ENCODE measurements at regions not wholly inside any gene's neighbourhood (a gene's known extent, or its start where the extent isn't known, plus 50 kb on each side); places are given as distances from the start of the nearest gene placed in this dataset.
A peak's percentile ranks its signal among the peaks of the same experiment; 100 is the strongest.
"Not testable (repeated sequence)": the region's sequence is repeated elsewhere in the genome, so short reads cannot be mapped to it uniquely, and the experiment has no call there.

DNA sequence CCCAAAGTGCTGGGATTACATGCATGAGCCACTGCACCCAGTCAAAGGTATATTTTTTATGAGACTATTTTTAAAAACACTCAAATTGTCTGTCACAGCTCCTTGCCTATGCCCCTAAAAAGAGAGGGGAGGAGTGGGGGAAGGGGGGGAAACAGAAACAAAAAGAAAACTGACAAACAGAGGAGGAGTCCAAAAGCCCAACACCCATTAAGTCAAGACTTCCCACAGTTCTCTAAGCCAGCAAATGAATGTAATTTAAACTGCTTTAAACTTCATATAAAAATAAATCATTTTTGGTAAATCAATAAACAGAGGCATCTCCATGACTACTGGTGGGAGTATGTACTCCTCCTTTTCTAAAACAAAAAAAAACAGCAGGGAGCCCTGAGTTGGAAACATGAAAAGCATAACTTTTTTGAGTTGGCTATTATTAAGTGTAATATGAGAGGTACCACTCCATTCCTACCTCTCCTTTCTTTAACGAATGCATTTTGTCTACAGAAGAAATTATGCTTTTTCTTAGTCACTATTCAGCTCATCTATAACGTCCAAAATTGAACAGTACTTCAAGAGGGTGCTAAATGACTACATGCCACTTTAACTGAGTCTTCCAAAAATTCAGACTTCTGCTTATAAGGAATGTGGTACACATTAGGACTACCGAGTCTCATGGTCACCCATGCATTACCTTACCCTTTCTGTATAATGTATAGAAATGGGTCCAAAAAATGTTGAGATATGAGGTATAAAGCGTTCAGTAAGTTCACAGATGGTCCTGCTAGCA is 119.0 kb upstream of the PRSS16 start:
- H3K27ac ChIP-seq (ENCODE audit: low read length): no peak overlapping the region
- no peaks in the 10 kb centered on the region for H3K4me1 ChIP-seq (ENCODE audit: control insufficient read depth, insufficient read depth, low read length)
- H3K36me3 ChIP-seq (ENCODE audit: control insufficient read depth, insufficient read depth, low read length): no peaks in the 10 kb centered on the region
- no peaks in the 10 kb centered on the region for H3K9me3 ChIP-seq (ENCODE audit: control insufficient read depth, insufficient read depth, low read length)
- H3K27me3 ChIP-seq (ENCODE audit: control insufficient read depth, insufficient read depth, low read length): no peaks in the 10 kb centered on the region
- no peak overlapping the region for H3K4me3 ChIP-seq (ENCODE audit: low read length)
- no peak for DNase-seq (ENCODE audit: low read depth, low spot score)
- no CpG with 5 or more reads among the region's 4 CpGs for WGBS (ENCODE audit: insufficient coverage, insufficient read length)

DNA sequence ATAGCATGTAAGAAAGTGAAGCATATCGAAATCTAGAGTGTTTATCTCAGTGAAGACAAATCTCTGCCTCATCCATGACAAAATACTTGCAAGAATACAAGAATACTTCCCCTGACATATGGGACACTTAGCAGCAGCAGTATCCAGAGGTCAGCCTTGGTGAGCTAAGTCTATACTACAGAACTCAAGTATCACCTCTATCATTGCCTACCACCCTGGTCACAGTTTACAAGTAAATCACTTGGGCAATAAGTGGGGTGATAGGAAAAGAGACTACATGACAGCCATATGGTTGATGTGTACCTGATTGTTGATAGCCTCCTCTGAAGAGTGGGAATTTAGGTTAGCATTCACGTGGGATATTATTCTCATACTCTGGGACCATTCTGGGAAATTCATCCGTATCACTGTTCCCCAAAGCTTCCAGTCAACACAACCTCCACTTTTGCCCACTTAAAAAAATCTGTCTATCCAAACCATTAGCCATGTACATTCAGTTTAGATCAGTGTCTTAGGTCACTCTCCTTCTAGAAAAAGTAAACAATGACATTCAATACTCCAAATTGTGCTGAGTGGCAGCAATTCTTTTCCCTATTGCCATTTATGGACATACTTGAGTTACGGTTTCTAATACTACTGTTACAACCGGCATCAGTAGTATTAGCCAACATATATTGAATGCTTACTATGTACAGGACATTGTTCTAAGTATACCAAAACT is 118.2 kb upstream of the PRSS16 start:
- Histone ChIP-seq H3K27ac (ENCODE audit: low read length) (no peak overlapping the region), H3K27me3 (ENCODE audit: control insufficient read depth, insufficient read depth, low read length) (no peaks in the 10 kb centered on the region), H3K9me3 (ENCODE audit: control insufficient read depth, insufficient read depth, low read length) (no peaks in the 10 kb centered on the region), H3K36me3 (ENCODE audit: control insufficient read depth, insufficient read depth, low read length) (no peaks in the 10 kb centered on the region), H3K4me3 (ENCODE audit: low read length) (no peak overlapping the region), H3K4me1 (ENCODE audit: control insufficient read depth, insufficient read depth, low read length) (no peaks in the 10 kb centered on the region; the same call in 1 of the 2 replicates)
- no peak for DNase-seq (ENCODE audit: low read depth, low spot score)
- WGBS (ENCODE audit: insufficient coverage, insufficient read length): no CpG with 5 or more reads among the region's 5 CpGs

DNA sequence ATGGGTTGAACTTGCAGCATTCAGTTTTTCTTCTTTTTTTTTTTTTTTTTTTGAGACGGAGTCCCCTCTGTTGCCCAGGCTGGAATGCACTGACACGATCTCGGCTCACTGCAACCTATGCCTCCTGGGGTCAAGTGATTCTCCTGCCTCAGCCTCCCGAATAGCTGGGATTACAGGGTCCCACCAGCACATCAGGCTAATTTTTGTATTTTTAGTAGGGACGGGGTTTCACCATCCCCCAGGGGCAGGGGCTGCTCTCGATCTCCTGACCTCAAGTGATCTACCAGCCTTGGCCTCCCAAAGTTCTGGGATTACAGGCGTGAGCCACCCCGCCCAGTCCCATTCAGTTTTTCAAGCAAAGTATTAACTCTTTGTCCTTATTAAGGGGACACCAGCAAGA is 117.6 kb upstream of the PRSS16 start:
- H3K9me3 ChIP-seq (ENCODE audit: control insufficient read depth, insufficient read depth, low read length): no peaks in the 10 kb centered on the region
- DNase-seq (ENCODE audit: low read depth, low spot score): no peak
- no peaks in the 10 kb centered on the region for H3K27me3 ChIP-seq (ENCODE audit: control insufficient read depth, insufficient read depth, low read length)
- no peak overlapping the region for H3K4me3 ChIP-seq (ENCODE audit: low read length)
- no peak overlapping the region for H3K27ac ChIP-seq (ENCODE audit: low read length)
- WGBS (ENCODE audit: insufficient coverage, insufficient read length): no CpG with 5 or more reads among the region's 8 CpGs
- no peaks in the 10 kb centered on the region for H3K36me3 ChIP-seq (ENCODE audit: control insufficient read depth, insufficient read depth, low read length)
- no peaks in the 10 kb centered on the region; the same call in 1 of the 2 replicates for H3K4me1 ChIP-seq (ENCODE audit: control insufficient read depth, insufficient read depth, low read length)

DNA sequence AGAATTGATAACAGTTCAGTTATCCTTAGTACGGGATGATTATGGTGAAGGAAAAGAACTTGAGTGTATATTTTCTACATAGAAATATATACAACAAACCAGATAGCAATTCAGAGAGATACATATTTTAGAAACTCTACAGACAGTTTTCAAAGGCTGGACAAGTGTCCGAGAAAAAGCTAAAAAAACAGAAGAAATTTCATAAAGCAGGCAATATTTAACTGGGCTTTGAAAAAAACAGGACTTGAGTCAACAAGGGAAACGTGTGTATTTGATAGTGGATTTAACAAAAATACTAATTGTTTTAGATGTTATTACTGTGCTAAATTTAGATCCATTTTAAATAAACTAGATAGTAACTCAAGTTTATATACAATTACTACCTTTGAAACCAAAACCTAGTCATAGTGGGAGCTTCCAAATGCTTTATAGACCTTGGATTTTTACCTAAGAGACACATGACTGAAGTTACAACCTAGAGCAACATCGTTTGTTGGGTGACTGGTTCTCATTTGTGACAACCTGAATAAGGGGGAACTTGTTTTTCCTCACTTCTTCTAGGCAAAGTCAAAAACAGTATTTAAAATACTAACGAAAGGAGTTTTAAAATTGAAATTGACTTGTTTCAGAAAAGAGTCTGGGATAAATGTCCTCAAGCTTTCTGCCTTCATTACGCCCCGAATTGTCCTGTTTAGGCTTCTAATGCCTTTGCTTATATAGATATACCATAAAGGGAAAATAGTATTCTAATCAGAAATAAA is 116.7 kb upstream of the PRSS16 start:
- Histone ChIP-seq H3K27ac (ENCODE audit: low read length) (no peak overlapping the region), H3K27me3 (ENCODE audit: control insufficient read depth, insufficient read depth, low read length) (no peaks in the 10 kb centered on the region), H3K4me1 (ENCODE audit: control insufficient read depth, insufficient read depth, low read length) (no peaks in the 10 kb centered on the region; the same call in none of the 2 replicates), H3K4me3 (ENCODE audit: low read length) (peak overlapping the region; percentile 89; the same call in 1 of the 2 replicates), H3K36me3 (ENCODE audit: control insufficient read depth, insufficient read depth, low read length) (no peaks in the 10 kb centered on the region), H3K9me3 (ENCODE audit: control insufficient read depth, insufficient read depth, low read length) (no peaks in the 10 kb centered on the region)
- DNase-seq (ENCODE audit: low read depth, low spot score): no peak
- WGBS (ENCODE audit: insufficient coverage, insufficient read length): no CpG with 5 or more reads among the region's 7 CpGs

DNA sequence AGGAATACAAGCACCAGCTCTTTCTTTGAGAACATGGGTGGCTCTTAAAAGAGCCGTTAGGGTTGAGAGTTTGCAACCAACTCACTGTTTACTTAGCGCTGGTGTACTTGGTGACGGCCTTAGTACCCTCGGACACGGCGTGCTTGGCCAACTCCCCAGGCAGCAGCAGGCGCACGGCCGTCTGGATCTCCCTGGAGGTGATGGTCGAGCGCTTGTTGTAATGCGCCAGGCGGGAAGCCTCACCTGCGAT is 115.3 kb upstream of the PRSS16 start:
- not testable (repeated sequence) for H3K9me3 ChIP-seq (ENCODE audit: control insufficient read depth, insufficient read depth, low read length); H3K27me3 ChIP-seq (ENCODE audit: control insufficient read depth, insufficient read depth, low read length); H3K4me1 ChIP-seq (ENCODE audit: control insufficient read depth, insufficient read depth, low read length); DNase-seq (ENCODE audit: low read depth, low spot score); H3K36me3 ChIP-seq (ENCODE audit: control insufficient read depth, insufficient read depth, low read length)
- no CpG with 5 or more reads among the region's 14 CpGs for WGBS (ENCODE audit: insufficient coverage, insufficient read length)
- peak overlapping the region; percentile 89 for H3K4me3 ChIP-seq (ENCODE audit: low read length)
- H3K27ac ChIP-seq (ENCODE audit: low read length): peak overlapping the region; percentile 89

DNA sequence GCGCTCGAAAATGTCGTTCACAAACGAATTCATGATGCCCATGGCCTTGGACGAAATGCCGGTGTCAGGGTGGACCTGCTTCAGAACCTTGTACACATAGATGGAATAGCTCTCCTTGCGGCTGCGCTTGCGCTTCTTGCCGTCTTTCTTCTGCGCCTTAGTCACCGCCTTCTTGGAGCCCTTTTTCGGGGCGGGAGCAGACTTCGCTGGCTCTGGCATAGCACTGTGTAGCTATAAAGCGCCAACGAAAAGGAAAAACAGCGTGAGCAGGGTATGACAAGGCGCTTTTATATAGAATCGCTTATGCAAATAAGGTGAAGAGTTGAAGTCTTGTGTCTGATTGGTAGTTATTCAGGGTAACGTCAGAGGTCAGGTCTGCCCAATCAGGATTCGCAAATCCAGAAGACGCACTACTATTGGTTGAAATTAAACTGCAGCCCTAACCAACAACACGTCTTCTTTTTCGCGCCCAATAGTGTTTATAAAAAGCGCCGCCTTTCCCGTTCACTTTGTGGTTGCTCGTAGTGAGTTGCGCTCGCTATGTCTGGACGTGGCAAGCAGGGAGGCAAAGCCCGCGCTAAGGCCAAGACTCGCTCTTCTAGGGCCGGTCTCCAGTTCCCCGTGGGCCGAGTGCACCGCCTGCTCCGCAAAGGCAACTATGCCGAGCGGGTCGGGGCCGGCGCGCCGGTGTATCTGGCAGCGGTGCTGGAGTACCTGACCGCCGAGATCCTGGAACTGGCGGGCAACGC is 114.8 kb upstream of the PRSS16 start:
- no CpG with 5 or more reads among the region's 53 CpGs for WGBS (ENCODE audit: insufficient coverage, insufficient read length)
- DNase-seq (ENCODE audit: low read depth, low spot score): peak; percentile 96
- Histone ChIP-seq H3K27me3 (ENCODE audit: control insufficient read depth, insufficient read depth, low read length) (no peaks in the 10 kb centered on the region), H3K4me3 (ENCODE audit: low read length) (peak overlapping the region; percentile 89), H3K36me3 (ENCODE audit: control insufficient read depth, insufficient read depth, low read length) (no peaks in the 10 kb centered on the region), H3K9me3 (ENCODE audit: control insufficient read depth, insufficient read depth, low read length) (no peaks in the 10 kb centered on the region), H3K27ac (ENCODE audit: low read length) (peak overlapping the region; percentile 89), H3K4me1 (ENCODE audit: control insufficient read depth, insufficient read depth, low read length) (no peaks in the 10 kb centered on the region; the same call in none of the 2 replicates)

DNA sequence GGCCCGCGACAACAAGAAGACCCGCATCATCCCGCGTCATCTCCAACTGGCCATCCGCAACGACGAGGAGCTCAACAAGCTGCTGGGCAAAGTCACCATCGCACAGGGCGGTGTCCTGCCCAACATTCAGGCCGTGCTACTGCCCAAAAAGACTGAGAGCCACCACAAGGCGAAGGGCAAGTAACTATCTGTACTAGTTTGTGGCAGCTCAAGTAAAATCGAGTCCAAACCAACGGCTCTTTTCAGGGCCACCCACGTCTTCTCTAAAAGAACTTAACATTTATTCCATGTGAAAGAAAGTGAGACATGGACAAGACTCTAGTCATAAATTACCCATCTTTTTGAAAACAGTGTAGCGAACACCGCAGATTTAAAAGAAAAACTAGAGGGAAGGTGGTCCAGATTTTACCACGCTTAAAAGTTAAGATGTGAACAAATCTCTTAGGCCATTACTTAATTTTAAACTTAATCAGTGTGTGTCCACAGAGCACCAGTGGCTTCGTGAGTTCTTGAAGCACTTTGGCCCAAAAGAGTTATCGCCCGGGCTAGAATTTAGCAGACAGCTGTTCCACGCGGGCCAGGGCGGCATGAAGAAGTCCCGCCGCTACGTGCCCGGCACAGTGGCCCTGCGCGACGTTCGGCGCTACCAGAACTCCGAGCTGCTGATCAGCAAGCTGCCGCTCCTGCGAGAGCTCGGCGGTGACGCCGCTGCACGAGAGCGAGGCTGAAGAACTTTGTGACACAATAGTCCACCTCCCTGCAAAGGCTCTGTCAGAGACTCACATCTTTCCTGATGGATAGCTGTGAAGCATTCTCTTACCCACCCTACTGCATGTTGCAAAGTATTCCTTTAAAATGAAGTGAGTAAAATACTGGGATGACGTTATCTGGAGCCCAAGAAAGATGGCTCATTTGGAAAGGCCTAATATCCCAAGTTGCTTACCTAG is 113.9 kb upstream of the PRSS16 start:
- peak overlapping the region; percentile 83 for H3K4me3 ChIP-seq (ENCODE audit: low read length)
- WGBS (ENCODE audit: insufficient coverage, insufficient read length): no CpG with 5 or more reads among the region's 43 CpGs
- no peaks in the 10 kb centered on the region; the same call in none of the 2 replicates for H3K4me1 ChIP-seq (ENCODE audit: control insufficient read depth, insufficient read depth, low read length)
- no peak overlapping the region for H3K27ac ChIP-seq (ENCODE audit: low read length)
- H3K36me3 ChIP-seq (ENCODE audit: control insufficient read depth, insufficient read depth, low read length): no peaks in the 10 kb centered on the region
- H3K27me3 ChIP-seq (ENCODE audit: control insufficient read depth, insufficient read depth, low read length): no peaks in the 10 kb centered on the region
- DNase-seq (ENCODE audit: low read depth, low spot score): no peak
- no peaks in the 10 kb centered on the region for H3K9me3 ChIP-seq (ENCODE audit: control insufficient read depth, insufficient read depth, low read length)

DNA sequence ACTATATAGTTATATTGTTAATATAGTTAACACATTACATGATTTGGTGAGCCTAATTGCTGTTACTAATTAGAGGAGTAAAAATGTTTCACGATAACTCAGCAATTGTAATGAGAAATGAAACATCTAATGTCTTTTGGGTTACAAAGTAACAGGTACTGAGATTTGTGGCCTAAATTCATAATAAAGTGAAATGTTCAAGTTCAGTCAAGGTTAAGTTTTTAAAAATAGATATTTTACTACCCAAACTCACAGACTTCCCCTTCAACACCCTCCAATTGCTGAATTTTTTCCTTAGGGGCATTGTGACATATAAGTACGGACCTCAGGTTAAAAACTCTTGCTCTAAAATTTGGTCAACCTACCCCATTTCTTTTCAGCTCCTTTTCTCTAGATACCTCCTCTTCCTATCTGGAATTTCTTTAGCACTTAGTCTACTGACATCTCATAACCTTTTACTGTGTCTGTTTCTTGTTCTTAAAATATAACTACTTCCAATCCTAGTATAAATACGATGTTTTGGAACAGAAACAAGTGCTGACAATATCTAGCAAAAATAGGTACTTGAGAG is 112.3 kb upstream of the PRSS16 start:
- Histone ChIP-seq H3K4me3 (ENCODE audit: low read length) (no peak overlapping the region), H3K9me3 (ENCODE audit: control insufficient read depth, insufficient read depth, low read length) (no peaks in the 10 kb centered on the region), H3K27me3 (ENCODE audit: control insufficient read depth, insufficient read depth, low read length) (no peaks in the 10 kb centered on the region), H3K4me1 (ENCODE audit: control insufficient read depth, insufficient read depth, low read length) (no peaks in the 10 kb centered on the region; the same call in none of the 2 replicates), H3K27ac (ENCODE audit: low read length) (no peak overlapping the region), H3K36me3 (ENCODE audit: control insufficient read depth, insufficient read depth, low read length) (no peaks in the 10 kb centered on the region)
- WGBS (ENCODE audit: insufficient coverage, insufficient read length): no CpG with 5 or more reads among the region's 3 CpGs
- no peak for DNase-seq (ENCODE audit: low read depth, low spot score)

DNA sequence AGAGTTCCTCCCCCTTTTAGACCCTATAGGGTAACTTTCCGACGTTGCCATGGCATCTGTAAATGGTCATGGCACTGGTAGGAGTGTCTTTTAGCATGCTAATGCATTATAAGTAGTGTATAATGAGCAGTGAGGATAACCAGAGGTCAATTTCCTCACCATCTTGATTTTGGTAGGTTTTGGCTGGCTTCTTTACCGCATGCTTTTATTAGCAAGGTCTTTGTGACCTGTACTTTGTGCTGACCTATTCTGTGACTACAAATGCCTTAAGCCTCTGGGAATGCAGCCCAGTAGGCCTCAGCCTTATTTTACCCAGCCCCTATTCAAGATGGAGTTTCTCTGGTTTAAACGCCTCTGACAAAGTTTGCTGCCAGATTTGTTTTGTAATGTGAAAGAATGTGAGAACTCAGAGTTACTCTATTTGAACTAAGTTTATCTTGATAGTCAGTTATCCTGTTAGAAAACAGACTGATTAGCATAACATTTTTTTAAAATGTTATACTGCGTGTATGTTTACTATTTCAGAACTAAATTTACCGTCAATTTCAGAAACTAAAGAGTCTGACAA is 111.3 kb upstream of the PRSS16 start:
- H3K27ac ChIP-seq (ENCODE audit: low read length): no peak overlapping the region
- no CpG with 5 or more reads among the region's 6 CpGs for WGBS (ENCODE audit: insufficient coverage, insufficient read length)
- H3K36me3 ChIP-seq (ENCODE audit: control insufficient read depth, insufficient read depth, low read length): no peaks in the 10 kb centered on the region
- H3K4me1 ChIP-seq (ENCODE audit: control insufficient read depth, insufficient read depth, low read length): no peaks in the 10 kb centered on the region; the same call in none of the 2 replicates
- H3K4me3 ChIP-seq (ENCODE audit: low read length): no peak overlapping the region
- DNase-seq (ENCODE audit: low read depth, low spot score): no peak
- no peaks in the 10 kb centered on the region for H3K27me3 ChIP-seq (ENCODE audit: control insufficient read depth, insufficient read depth, low read length)
- no peaks in the 10 kb centered on the region for H3K9me3 ChIP-seq (ENCODE audit: control insufficient read depth, insufficient read depth, low read length)
